Peyer's patch (tissue), 4 donors: ENCODE measurements at regions not wholly inside any gene's neighbourhood (a gene's known extent, or its start where the extent isn't known, plus 50 kb on each side); places are given as distances from the start of the nearest gene placed in this dataset.

Source experiments
- DNase-seq, 3 donors: peaks; one replicate each; pipeline ENCODE4 v3.0.0-alpha.2; 2017 to 2019
- H3K27ac ChIP-seq, 4 donors: fragments of 200-600 bp; sonication (generic); one replicate each; pipeline ENCODE4 v1.5.1; 2016 to 2019
- H3K27me3 ChIP-seq, 2 donors: fragments of 200-600 bp; sonication (generic); one replicate each; pipeline ENCODE4 v1.5.1; 2019
- H3K36me3 ChIP-seq, 3 donors: fragments of 200-600 bp; sonication (generic); one replicate each; pipeline ENCODE4 v1.5.1; 2016 to 2019
- H3K4me1 ChIP-seq, 4 donors: fragments of 200-600 bp; sonication (generic); one replicate each; pipeline ENCODE4 v1.5.1; 2016 to 2019
- H3K4me3 ChIP-seq, 4 donors: fragments of 200-600 bp; sonication (generic); 1 replicate in 3 of 4; 2 replicates in 1 of 4; pipeline ENCODE4 v1.5.1; 2016 to 2019; ENCODE audit warnings: mild to moderate bottlenecking in 1 of 4
- H3K9me3 ChIP-seq, 4 donors: fragments of 200-600 bp; sonication (generic); one replicate each; pipeline ENCODE4 v1.5.1; 2016 to 2019; ENCODE audit warnings: mild to moderate bottlenecking in 1 of 4
- POLR2A ChIP-seq, 2 donors: fragments of 450-650 bp; IDR thresholded peaks; one replicate each; pipeline ENCODE4 v1.5.1; 2017; ENCODE audit warnings: antibody characterized with exemption in 2 of 2, mild to moderate bottlenecking in 2 of 2, moderate library complexity in 2 of 2
- TF ChIP-seq, protein P1 (sequence below), 6 experiments: fragments of 450-650 bp in 4 of 6; fragments of 200-600 bp in 2 of 6; sonication (generic) in 1 of 6; IDR thresholded peaks; one replicate each; pipeline ENCODE4 v1.5.1; 2017 to 2019; ENCODE audit warnings: antibody characterized with exemption in 6 of 6, mild to moderate bottlenecking in 3 of 6, moderate library complexity in 1 of 6

DNA sequence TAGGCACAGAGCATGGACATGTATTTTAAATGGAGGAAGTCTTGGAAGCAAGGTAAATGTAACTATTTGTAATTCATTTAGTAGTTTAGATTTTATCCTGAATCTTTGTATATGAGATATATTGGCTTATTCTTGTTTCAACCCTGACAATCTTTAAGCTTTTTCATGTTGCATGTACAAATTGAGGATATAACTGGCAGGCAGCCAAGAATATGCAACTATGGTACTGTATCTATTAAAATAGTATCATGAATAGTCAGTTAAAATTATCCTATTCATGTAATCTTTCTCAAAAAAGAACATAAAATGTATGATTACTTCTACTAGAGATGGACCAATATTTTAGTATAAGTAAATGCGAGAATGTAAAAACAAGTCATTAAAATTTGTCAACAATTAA, 1141.5 kb downstream of the PCDH18 start:
- no peak for TF ChIP-seq POLR2A (IDR thresholded peaks at IDR 0.05)
- TF ChIP-seq, protein P1, sequence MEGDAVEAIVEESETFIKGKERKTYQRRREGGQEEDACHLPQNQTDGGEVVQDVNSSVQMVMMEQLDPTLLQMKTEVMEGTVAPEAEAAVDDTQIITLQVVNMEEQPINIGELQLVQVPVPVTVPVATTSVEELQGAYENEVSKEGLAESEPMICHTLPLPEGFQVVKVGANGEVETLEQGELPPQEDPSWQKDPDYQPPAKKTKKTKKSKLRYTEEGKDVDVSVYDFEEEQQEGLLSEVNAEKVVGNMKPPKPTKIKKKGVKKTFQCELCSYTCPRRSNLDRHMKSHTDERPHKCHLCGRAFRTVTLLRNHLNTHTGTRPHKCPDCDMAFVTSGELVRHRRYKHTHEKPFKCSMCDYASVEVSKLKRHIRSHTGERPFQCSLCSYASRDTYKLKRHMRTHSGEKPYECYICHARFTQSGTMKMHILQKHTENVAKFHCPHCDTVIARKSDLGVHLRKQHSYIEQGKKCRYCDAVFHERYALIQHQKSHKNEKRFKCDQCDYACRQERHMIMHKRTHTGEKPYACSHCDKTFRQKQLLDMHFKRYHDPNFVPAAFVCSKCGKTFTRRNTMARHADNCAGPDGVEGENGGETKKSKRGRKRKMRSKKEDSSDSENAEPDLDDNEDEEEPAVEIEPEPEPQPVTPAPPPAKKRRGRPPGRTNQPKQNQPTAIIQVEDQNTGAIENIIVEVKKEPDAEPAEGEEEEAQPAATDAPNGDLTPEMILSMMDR (IDR thresholded peaks at IDR 0.05) = no peak
- Histone ChIP-seq H3K9me3 (no peaks in the 10 kb centered on the region), H3K4me3 (no peak overlapping the region), H3K27me3 (no peaks in the 10 kb centered on the region), H3K4me1 (no peaks in the 10 kb centered on the region), H3K36me3 (no peaks in the 10 kb centered on the region), H3K27ac (no peak overlapping the region)
- DNase-seq = no peak

DNA sequence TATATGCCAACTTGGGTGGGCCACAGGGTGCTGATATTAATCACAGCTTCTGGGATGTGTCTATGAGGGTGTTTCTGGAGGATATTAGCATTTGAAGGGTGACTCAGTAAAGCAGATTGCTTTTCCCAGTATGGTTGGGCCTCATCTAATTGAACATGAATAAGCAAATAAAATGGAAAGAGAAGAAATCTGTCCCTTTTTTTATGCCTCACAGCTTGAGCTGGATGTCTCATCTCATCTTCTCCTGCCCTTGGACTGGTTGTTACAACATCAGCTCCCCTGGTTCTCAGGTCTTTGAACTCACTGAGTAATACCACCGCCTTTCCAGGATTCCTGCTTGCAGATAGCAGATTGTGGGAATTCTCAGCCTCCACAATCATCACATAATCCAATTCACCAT, 1149.2 kb downstream of the PCDH18 start:
- no peak for TF ChIP-seq POLR2A (IDR thresholded peaks at IDR 0.05)
- TF ChIP-seq, protein P1 (IDR thresholded peaks at IDR 0.05) = no peak
- DNase-seq = no peak
- Histone ChIP-seq H3K27ac (no peak overlapping the region), H3K9me3 (no peaks in the 10 kb centered on the region), H3K4me1 (no peaks in the 10 kb centered on the region), H3K36me3 (no peaks in the 10 kb centered on the region), H3K27me3 (no peaks in the 10 kb centered on the region), H3K4me3 (no peak overlapping the region)

DNA sequence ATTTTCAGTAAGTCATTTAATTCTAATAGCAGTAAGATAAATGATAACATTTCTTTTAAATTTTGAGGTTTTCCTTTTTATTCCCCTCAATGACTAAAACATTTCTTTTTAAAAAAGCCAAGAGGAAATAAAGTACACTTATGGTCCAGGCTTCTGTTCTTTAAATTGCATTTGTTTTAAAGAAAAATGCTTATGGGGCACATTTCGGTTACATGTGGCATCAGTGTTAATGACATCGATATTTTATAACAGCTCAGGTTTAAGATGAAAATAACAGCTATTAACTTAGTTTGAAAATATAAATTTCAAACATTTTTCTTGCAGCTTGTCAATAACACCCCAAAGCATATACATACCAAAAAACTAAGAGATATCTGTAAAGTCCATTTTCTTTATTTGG, 1161.1 kb downstream of the PCDH18 start:
- Histone ChIP-seq H3K9me3 (no peaks in the 10 kb centered on the region), H3K4me1 (no peaks in the 10 kb centered on the region), H3K27ac (no peak overlapping the region), H3K27me3 (no peaks in the 10 kb centered on the region), H3K4me3 (no peak overlapping the region), H3K36me3 (no peaks in the 10 kb centered on the region)
- no peak for DNase-seq
- TF ChIP-seq, protein P1 (IDR thresholded peaks at IDR 0.05) = no peak
- TF ChIP-seq POLR2A (IDR thresholded peaks at IDR 0.05) = no peak

DNA sequence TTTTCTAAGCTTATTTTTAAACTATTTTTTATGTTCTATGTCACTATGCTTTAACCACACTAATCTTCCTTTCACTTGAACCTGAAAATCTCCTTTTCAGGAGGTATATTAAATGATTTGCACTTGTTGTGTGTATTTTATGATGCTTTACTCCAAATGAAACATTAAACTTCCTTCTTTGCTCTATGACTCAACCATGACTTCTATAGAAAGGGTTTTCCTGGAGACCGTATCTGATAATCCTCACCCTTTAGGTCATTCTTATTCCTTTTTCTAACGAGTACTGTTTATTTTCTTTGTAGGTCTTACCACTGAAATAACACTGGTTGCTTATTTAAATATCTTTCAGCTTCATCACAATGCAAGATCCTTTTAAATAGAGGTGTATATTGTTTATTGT, 1163.2 kb downstream of the PCDH18 start:
- H3K4me1 ChIP-seq = no peaks in the 10 kb centered on the region
- no peaks in the 10 kb centered on the region for H3K36me3 ChIP-seq
- H3K27me3 ChIP-seq = no peaks in the 10 kb centered on the region
- DNase-seq = no peak
- TF ChIP-seq, protein P1 (IDR thresholded peaks at IDR 0.05) = no peak
- no peak for TF ChIP-seq POLR2A (IDR thresholded peaks at IDR 0.05)
- no peaks in the 10 kb centered on the region for H3K9me3 ChIP-seq
- H3K4me3 ChIP-seq = no peak overlapping the region
- H3K27ac ChIP-seq = no peak overlapping the region

DNA sequence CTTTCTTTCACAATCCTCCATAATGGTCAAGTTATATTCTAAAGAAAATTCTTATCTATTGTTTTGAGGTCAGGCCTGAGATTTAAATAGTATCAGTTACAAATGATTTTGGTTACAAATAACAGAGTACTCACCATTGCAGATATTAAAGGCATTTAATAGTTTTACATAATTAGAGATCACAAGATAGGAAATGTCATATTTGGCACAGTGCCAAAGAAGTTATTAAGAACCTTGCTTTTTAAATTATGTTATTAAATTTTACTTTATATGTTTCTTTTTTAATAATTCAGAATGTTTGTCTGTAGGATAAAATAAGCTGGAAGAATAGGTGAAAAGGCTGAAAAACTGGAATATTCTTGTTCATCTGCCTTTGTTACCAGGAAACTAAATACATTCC, 1174.7 kb downstream of the PCDH18 start:
- Histone ChIP-seq H3K4me3 (no peak overlapping the region), H3K9me3 (no peaks in the 10 kb centered on the region), H3K27me3 (no peaks in the 10 kb centered on the region), H3K4me1 (no peaks in the 10 kb centered on the region), H3K36me3 (no peaks in the 10 kb centered on the region), H3K27ac (no peak overlapping the region)
- no peak for DNase-seq
- TF ChIP-seq POLR2A (IDR thresholded peaks at IDR 0.05) = no peak
- TF ChIP-seq, protein P1 (IDR thresholded peaks at IDR 0.05) = no peak

DNA sequence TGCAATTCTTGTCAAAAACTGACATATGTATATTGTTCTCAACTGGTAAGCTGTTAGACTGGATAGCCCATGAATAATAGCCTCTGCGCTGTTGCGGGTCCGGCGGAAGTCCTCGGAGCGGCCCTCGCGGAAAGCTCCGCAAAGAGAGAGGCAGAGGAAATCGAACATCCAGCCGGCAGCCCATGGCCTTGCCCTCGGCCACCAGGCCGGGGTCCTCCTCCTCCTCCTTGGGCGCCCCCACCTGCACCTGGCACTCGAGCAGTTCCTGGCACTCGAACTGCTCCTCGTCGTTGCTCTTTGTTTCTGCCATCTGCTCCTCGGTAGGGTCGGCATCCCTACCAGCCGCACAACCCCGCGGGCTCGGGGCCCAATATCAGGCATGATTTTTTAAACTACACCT, 1176.3 kb downstream of the PCDH18 start:
- Histone ChIP-seq H3K27ac (no peak overlapping the region), H3K27me3 (no peaks in the 10 kb centered on the region), H3K36me3 (no peaks in the 10 kb centered on the region), H3K9me3 (no peaks in the 10 kb centered on the region), H3K4me3 (no peak overlapping the region), H3K4me1 (no peaks in the 10 kb centered on the region)
- no peak for DNase-seq
- TF ChIP-seq, protein P1 (IDR thresholded peaks at IDR 0.05) = no peak
- TF ChIP-seq POLR2A (IDR thresholded peaks at IDR 0.05) = no peak
